Transverse colon (tissue), 4 donors: ENCODE measurements at regions not wholly inside any gene's neighbourhood (a gene's known extent, or its start where the extent isn't known, plus 50 kb on each side); places are given as distances from the start of the nearest gene placed in this dataset.

ENCODE experiments used
- DNase-seq: peaks from one replicate; pipeline ENCODE4 v3.0.0-alpha.2; 2019
- H3K27ac ChIP-seq, 4 donors: fragments of 200-600 bp; sonication (generic); 2 replicates each; pipeline ENCODE4 v1.5.1; 2016 to 2018; ENCODE audit warnings: inconsistent platforms in 4 of 4
- H3K27me3 ChIP-seq: fragments of 200-600 bp; sonication (generic); 2 replicates; pipeline ENCODE4 v1.5.1; 2017; ENCODE audit warnings: inconsistent platforms
- H3K36me3 ChIP-seq, 4 donors: fragments of 200-600 bp; sonication (generic); 2 replicates each; pipeline ENCODE4 v1.5.1; 2017 to 2019; ENCODE audit warnings: inconsistent platforms in 4 of 4
- H3K4me1 ChIP-seq, 4 donors: fragments of 200-600 bp; sonication (generic); 2 replicates each; pipeline ENCODE4 v1.5.1; 2017 to 2020; ENCODE audit warnings: inconsistent platforms in 4 of 4
- H3K4me3 ChIP-seq, 4 donors: fragments of 200-600 bp; sonication (generic); 1 replicate in 1 of 4; 2 replicates in 3 of 4; pipeline versions ENCODE4 v1.5.1 to v1.6.1; 2017 to 2019; ENCODE audit warnings: inconsistent platforms in 4 of 4
- H3K9me3 ChIP-seq, 2 donors: fragments of 200-600 bp; sonication (generic); 2 replicates each; pipeline ENCODE4 v1.5.1; 2017 to 2019; ENCODE audit warnings: inconsistent platforms in 2 of 2
- CTCF ChIP-seq, 5 experiments: fragments of 200-600 bp in 3 of 5; fragments of 450-650 bp in 2 of 5; sonication (generic) in 3 of 5; IDR thresholded peaks; 1 replicate in 2 of 5; 2 replicates in 3 of 5; pipeline ENCODE4 v1.5.1; 2016 to 2017; ENCODE audit warnings: antibody characterized with exemption in 5 of 5, inconsistent platforms in 3 of 5, mild to moderate bottlenecking in 2 of 5, moderate library complexity in 1 of 5
- EP300 ChIP-seq: sonication (generic); formaldehyde crosslinking; IDR thresholded peaks from one replicate; pipeline ENCODE4 v1.6.1; 2017; ENCODE audit warnings: antibody characterized with exemption, low read depth
- POLR2A ChIP-seq: fragments of 450-650 bp; IDR thresholded peaks from one replicate; pipeline ENCODE4 v1.6.1; 2016; ENCODE audit warnings: antibody characterized with exemption, mild to moderate bottlenecking, moderate library complexity
- POLR2AphosphoS5 ChIP-seq, 3 donors: sonication (generic); formaldehyde crosslinking; IDR thresholded peaks; one replicate each; pipeline ENCODE4 v1.6.1; 2016; ENCODE audit warnings: antibody characterized with exemption in 3 of 3
- WGBS, 2 donors: methylation state at CpG; one replicate each; pipeline ENCODE4 v1.1.5; 2018; ENCODE audit warnings: low coverage in 1 of 2; 5-methylcytosine and 5-hydroxymethylcytosine counted together
- in situ Hi-C, 4 donors: fragments of 200-750 bp; cut with MboI; loops; one replicate each; pipeline versions ENCODE4 v1.15.0 to v1.15.1; 2017; ENCODE audit warnings: low sequenced_read_pairs in 3 of 4, low pct_ligation_motif_present in 1 of 4, low pct_unique_long_range_greater_than_20kb in 1 of 4
- intact Hi-C: fragments of 100-400 bp; cut with DNase I; formaldehyde crosslinking; loops from one replicate; pipeline ENCODE4 v1.15.1; 2023; ENCODE audit warnings: low total_unique reads

GRCh38 chr5:117203584-117203983, 629.0 kb upstream of the SEMA6A start:
- Histone ChIP-seq H3K4me1 (peaks cover 0 to 12% (median 0%) of the 10 kb centered on the region in 4 donors), H3K27ac (no peak overlapping the region), H3K27me3 (no peaks in the 10 kb centered on the region), H3K9me3 (no peaks in the 10 kb centered on the region), H3K36me3 (no peaks in the 10 kb centered on the region), H3K4me3 (no peak overlapping the region)
- intact Hi-C loops, result no loop called here
- TF ChIP-seq POLR2A (no peak), EP300 (no peak), POLR2AphosphoS5 (IDR thresholded peaks at IDR 0.05) (no peak), CTCF (IDR thresholded peaks at IDR 0.05) (no peak)
- DNase-seq, result no peak
- WGBS, 2 donors, result 81 to 86% methylated on average over 2 of the region's 2 CpGs
- in situ Hi-C loops, result no loop called here

GRCh38 chr5:117201001-117201400, 626.4 kb upstream of the SEMA6A start:
- Histone ChIP-seq H3K27me3 (no peaks in the 10 kb centered on the region), H3K4me1 (peaks cover 0 to 12% (median 0%) of the 10 kb centered on the region in 4 donors), H3K36me3 (no peaks in the 10 kb centered on the region), H3K4me3 (no peak overlapping the region), H3K27ac (no peak overlapping the region), H3K9me3 (no peaks in the 10 kb centered on the region)
- intact Hi-C loops, result no loop called here
- TF ChIP-seq POLR2AphosphoS5 (IDR thresholded peaks at IDR 0.05) (no peak), EP300 (no peak), POLR2A (no peak), CTCF (IDR thresholded peaks at IDR 0.05) (no peak)
- WGBS, 2 donors, result 22 to 26% methylated on average over 1 of the region's 1 CpG
- peak; percentile 8 for DNase-seq
- in situ Hi-C loops, result no loop called here

- in situ Hi-C loops (no loop called here), intact Hi-C loops (no loop called here)
- H3K4me1 ChIP-seq, result no peaks in the 10 kb centered on the region
- no peak overlapping the region for H3K27ac ChIP-seq
- no peak overlapping the region for H3K4me3 ChIP-seq
- no peak for DNase-seq
- no peaks in the 10 kb centered on the region for H3K36me3 ChIP-seq
- no peaks in the 10 kb centered on the region for H3K9me3 ChIP-seq
- TF ChIP-seq EP300, result no peak
- TF ChIP-seq CTCF (IDR thresholded peaks at IDR 0.05), result no peak
- no peak for TF ChIP-seq POLR2AphosphoS5 (IDR thresholded peaks at IDR 0.05)
- no peak for TF ChIP-seq POLR2A
- H3K27me3 ChIP-seq, result no peaks in the 10 kb centered on the region
Measured at GRCh38 chr5:117195076-117195475, 620.5 kb upstream of the SEMA6A start.

- in situ Hi-C loops, result no loop called here
- Histone ChIP-seq H3K9me3 (no peaks in the 10 kb centered on the region), H3K27ac (no peak overlapping the region), H3K36me3 (no peaks in the 10 kb centered on the region), H3K4me1 (no peaks in the 10 kb centered on the region), H3K4me3 (no peak overlapping the region), H3K27me3 (no peaks in the 10 kb centered on the region)
- WGBS, 2 donors, result 81 to 83% methylated on average over 2 of the region's 2 CpGs
- no peak for DNase-seq
- intact Hi-C loops, result no loop called here
- no peak for TF ChIP-seq CTCF (IDR thresholded peaks at IDR 0.05)
Measured at GRCh38 chr5:117191251-117191650, 616.6 kb upstream of the SEMA6A start.
